NCI-H524 (cell line): ENCODE measurements at regions not wholly inside any gene's neighbourhood (a gene's known extent, or its start where the extent isn't known, plus 50 kb on each side); places are given as distances from the start of the nearest gene placed in this dataset.

Source experiments
- DNase-seq, 2 experiments: peaks; one replicate each; lab custom pipeline; 2025; lab: John Stamatoyannopoulos, UW

DNA sequence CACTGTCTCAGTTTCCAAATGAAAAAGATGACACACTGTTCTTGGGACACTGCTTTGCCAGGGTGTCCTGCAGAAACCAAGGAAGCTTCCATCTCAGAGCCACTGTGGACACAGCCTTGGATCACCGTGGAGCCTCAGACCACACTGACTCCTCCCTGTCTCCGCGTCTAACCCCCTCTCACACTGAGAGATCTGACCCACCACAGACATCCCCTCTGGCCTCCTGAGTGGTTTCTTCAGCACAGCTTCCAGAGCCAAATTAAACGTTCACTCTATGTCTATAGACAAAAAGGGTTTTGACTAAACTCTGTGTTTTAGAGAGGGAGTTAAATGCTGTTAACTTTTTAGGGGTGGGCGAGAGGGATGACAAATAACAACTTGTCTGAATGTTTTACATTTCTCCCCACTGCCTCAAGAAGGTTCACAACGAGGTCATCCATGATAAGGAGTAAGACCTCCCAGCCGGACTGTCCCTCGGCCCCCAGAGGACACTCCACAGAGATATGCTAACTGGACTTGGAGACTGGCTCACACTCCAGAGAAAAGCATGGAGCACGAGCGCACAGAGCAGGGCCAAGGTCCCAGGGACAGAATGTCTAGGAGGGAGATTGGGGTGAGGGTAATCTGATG is 113.4 kb upstream of the PKDCC start:
- DNase-seq, result no peak

DNA sequence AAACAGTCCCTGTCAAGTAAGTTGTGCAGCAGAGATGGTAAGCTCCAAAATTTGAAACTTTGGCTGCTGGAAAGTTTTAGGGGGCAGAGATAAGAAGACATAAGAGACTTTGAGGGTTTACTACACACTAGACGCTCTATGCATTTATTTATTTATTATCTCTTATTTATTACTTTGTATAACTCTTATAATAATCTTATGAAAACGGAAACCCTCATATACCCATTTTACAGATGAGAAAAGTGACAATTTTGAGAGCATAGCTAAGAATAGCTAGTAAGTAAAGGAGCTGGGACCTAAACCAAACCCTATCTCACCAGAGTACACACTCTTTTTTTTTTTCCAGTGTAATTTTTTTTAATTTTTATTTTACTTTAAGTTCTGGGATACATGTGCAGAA is 112.8 kb upstream of the PKDCC start:
- DNase-seq, result no peak

DNA sequence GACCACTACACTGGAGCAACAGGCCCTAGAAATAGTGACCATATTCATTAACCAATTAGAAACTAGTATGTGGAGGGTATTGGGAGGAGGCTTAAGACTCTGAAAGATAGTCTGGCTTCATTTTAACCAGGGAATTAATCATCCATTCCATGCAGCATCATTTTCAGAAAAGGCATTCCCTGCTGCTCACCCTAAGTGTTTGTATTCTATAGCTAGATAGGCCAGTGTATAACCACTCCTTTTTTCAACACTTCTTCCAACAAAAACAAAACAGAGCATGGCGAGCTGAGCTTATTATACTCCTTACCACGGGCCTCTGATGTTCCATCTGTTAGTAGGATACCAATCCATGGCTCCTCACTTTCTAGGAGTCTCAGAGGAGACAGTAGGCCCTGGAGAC is 112.0 kb upstream of the PKDCC start:
- peak in 1 of 2 experiments; percentile 9 for DNase-seq

DNA sequence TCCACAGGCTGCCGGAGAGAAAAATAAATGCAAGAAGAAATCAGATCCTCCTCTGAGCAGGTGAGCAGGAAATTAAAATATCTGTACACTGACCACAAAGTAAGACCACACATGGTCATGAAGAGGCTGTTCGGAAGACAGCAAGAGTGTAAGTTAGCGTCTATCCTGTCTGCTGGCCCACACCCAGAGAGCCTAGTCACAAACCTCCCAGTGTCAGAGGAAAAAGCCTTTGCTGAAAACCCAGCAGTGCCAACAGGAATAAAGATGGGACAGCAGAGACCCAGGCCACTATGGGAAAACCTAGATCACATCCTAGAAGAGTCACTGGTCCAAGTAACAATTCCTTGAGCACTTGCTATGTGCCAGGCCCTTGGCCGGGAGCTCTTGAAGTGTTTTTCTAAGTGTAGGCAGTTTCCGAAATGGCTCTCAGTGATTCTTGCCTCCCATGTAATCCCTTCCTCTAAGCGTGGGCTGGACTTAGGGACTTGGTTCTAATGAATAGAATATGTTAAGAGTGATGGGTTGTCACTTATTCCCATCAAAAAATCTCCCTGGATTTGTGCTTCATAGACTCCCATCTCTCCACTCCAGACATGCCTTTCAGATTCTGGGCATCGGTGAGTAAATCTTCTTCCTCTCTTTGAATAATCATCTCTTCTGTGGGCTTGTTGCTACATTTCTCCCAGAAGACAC is 110.9 kb upstream of the PKDCC start:
- peak in 1 of 2 experiments; percentile 5 for DNase-seq

DNA sequence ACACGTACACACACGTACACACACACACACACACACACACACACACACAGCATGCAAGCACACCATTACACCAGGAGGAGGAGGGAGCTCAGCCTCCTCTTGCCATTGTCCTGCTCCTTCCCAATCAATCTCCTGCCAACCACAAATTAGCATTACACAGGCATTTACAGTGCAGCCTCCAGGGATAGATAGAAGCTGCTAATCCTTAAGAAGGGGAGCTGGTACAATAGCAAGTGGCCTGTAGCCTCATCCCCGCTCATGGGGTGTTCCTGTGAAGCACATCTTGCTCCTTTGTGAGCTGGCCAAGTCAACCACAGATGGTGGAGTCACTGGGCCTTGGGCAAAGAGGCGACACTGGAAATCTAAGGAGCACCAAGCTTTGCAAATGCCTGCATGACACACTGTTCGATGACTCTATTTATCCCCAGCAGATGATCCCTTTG is 110.3 kb upstream of the PKDCC start:
- DNase-seq, result peak; percentile 24 to 49

DNA sequence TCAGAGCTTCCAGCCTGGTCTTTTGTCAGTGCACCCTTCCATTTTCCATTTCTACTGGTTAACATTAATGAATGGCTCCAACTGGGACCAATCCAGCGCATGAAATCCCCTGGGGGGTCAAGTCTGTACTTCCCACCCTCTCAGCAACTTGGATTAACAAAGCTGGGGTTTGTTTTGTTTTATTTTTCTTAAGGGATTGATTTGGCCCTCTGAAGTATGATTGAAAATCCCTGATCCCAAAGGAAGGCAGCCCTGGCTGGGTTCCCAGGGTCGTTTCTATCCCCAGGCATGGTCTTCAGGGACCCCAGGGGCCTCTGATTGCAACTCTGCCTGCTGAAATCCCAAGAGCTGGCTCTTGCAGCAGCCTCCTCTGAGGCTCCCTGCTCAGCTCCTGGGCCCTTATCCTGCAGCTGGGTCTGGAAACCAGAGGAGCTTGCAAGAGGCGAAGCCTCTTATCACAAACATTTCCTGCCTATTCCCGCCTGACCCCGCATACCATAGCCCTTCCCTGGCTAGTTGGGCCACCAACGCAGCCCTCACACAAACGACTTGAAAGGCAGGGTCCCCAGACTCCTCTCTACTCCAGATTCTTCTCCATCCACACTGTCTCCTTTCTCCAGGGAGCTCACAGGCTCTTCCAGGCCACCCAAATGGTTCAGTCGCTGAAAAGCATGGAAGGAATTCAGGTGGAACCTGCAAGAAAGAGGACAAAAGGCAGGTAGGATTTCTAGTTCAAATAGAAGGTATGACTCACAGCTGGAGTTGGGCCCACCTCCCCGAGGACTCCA is 109.7 kb upstream of the PKDCC start:
- peak in 1 of 2 experiments; percentile 27 for DNase-seq

DNA sequence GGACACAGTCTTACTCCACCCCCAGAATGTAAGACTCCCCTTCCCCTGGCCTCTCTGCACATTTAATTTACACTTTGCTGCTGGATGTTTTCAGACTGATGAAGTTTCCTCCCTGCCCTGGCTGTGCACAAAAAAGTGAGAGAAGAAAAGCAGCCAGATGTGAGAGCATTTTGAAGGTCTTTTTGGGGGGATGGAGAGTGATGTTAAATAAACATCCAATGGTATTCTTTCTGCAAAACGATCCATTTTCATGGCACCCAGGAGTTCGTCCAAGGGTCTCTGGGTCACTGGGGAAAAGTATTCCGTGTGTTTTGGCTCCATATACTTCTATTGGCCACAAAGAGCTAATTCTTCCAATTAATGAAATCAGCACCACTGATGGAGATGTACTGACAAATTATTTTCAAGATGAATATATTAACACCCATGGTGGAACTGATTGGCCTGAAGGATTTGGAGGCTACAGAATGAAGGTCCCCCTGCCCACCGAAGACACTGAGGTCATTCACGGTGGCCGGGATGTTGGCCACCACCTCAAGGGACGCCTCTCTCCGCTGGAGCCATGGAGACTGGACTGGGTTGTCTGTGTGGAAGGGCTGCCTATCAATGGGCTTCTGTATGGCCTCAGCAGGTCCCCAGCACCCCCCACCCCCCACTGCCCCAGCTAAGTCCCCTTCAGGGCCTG is 107.6 kb upstream of the PKDCC start:
- DNase-seq, result no peak

DNA sequence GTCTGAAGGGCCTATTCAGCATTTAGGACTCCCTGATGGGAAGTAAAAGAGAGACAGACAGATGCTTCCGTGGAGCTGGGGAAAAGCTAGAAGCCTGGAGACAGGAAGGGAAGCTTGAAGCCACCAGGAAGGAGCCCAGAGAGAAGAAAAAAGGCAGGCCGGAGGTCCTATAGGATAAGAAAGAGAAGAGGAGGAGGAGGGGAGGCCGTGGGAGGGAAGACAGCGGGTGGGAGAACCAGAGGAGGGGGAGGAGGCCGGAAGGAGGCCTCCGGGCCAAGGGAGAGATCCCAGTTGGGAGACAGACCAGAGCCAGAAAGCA is 107.1 kb upstream of the PKDCC start:
- DNase-seq, result no peak

DNA sequence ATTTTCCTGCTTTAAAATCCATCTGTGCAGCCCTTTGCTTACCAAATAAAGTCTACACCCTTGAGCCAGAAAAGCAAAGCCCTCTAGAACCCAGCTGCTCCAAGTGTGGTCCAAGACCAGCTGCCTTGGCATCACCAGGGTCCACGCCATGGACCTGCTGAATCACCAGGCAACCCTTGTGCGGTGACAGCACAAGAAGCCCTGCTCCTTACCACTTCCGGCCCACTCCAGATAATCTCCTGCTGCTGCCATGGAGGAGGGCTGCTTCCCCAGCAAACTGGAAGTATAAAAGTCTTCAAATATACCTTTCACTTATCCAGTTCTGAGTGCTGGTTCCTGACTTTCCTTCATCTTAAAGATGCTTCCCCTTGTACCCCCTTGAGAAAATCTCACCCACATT is 106.0 kb upstream of the PKDCC start:
- peak; percentile 69 to 76 for DNase-seq

DNA sequence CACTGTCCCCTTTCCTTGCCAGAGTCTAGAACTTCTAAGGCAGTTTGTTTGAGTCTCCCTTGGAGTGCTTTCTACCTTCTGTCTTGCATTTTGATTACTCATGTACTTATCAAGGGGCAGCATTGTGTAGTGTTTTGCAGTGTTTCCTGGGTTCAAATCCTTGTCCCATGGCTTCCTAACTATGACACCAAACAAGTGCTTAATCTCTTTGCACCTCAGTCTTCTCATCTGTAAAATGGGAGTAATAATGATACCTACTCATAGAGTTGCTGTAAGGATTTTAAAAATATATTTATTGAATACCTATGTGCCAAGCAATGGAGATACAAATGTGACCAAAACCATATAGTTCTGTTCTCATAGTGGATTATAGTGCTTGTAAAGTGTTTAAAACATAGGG is 105.5 kb upstream of the PKDCC start:
- peak; percentile 58 to 59 for DNase-seq

DNA sequence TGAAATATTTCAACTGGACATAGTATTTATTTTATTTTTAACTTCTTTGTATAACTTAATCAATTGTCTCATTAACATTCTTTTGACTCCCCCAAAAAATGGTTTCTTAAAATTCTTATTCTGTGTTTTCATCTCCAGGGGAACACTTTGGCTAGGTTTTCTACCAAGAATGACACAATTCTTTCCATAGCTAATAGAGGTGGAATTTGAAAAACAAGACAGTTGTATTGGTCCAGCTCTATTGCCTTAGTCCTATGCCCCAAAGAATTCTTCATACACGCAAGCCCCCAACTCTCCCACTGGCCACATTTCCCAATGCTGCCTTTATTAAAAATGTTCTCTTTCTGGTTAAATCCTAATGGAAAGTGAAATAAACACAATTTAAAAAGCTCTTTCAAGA is 104.7 kb upstream of the PKDCC start:
- DNase-seq, result no peak

DNA sequence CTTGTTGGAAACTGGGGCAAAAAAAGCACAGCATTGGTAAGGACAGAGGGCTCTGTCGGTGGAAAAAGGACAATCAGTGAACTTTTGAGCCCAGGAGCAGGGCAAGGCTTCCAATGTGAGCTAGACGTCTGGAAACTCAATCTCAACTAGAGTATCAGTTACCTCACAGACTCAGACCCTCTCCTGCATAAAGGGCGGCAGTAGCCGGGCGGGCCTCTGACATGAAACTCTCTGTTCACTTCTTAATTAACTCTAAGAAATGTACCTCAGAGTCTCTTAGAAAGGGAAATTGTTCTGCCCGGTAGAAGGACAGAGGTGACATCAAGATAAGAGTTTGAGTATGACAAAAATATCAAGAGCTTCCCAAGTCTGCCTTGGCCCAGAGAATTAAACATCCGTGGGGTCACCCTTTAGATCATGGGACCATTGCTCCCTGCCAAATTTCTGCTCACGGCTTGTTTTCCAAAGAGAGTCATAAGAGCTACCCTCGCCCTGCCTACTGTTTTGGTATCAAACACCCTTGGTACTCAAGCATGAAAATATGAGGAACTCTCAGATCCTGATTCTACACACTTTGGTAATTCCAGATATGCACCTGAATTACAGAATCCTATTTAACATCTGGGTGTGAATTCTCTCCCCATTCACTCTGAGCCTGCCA is 103.5 kb upstream of the PKDCC start:
- DNase-seq, result no peak

DNA sequence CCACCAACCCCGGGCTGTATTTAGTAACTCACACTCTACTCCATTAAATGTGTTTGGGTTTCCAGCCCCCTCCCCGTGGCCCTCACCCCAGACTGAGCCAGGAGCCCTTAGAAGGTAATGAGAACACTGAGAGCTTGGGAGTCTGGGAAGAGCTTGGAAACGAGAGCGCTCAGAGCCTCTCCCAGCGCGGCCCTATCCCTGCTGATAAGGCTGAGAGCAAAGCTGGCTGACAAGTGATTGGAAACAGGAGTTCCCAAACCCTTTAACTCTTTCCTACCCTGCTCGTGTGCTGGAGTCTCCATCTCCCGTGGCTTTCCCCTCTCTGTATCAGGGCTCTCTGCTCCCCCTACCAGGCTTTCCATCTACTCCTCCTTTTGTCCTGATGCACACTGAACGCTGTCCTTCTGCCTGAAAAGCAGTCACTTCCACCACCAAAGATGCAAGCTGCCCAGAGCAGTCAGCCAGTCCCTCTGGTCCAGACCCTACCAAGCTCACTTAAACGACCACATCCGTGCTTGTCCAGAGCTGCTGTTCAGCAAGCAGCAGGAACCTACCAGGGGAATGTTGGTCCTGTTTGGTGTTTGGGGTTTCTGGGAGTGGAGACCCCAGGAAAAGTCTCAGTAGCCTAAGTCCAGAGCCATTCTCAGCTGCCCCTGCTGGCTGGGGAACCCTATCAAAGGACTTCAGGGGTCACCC is 100.0 kb upstream of the PKDCC start:
- DNase-seq, result no peak

DNA sequence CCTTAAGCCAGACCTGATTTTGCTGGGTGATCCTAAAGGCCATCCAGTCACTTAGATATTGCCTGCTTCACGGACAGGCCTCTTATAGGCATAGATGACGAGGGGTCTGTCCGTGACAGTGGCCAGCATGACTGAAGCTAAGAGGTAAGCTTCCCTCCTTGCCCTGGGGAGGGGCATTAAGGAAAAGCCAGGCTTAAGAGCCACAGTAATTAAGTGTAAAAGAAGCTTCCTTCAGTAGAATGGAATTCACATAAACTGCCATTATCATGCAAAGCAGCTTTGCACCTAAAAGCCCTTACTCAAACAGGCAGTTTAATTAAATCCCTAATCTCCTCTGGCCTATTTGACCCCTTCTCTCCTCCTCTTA is 99.4 kb upstream of the PKDCC start:
- peak; percentile 21 to 70 for DNase-seq

DNA sequence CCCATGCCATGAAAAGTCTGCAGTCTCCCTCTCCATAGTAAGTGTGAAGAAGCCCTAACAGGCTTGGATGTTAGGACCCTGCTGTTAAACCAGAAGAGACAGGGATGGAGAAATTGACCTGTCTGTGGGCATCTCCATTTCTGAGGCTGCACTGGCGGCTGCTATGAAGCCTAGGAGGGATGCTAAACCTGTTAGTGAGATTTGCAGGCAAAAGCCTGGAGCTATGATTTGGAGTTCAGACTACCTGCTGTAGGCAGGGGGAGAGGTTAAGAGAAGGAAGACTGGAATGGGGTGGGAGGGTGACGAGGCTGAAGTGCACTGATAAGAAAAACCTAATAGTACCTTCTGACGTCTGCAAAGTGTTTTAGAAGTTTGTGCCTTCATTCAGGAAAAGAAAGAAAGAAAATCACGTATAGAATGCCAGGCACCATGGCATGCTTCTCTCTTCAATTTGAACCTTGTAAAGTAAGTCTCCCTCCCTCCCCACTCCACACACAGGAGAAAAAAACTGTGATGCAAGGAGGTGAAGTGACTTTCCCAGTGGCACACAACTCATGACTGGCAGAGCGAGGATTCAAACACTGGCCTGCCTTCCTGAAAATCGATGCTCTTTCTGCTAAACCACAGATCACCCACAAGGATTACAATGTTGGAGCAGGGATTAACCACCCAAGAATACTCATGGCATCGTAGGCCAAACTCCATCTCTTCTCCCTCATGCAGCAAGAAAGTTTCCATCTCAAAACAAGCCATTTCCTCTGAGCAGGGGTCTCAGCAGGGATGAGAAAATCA is 98.5 kb upstream of the PKDCC start:
- no peak for DNase-seq

DNA sequence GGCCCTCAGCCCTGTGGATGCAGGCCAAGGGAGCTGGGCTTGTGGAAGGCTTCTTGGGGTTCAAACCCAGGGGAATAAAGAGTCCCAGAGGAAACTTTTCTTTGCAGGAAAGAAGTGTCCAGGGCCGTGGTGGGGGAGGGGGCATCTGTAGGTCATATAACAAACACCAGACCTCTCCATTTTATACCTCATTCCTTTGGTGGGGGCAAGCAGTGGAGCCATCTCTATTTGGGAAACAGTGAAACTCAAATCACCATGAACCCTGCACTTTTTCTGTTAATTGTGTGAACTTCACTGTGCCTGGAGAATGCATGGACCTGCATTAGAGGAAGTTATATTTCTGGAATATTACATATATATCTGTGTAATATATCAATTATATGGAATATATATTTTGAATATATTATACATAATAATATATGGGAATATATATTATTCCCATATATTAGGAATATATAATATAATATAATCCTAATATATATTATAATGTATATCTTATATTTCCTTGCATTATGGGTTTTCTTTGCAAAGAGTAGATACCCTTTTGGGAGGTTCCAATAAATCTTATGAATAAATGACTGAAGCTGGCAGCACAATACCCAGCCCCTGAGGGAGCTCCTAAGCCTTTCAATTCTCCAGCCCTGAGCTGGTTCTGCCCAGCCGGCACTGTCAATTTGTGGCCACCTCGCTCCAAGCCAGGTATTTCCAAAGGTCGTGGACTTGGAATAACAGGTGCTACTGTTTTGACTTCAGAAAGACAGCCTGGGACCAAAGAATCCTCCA is 97.7 kb upstream of the PKDCC start:
- no peak for DNase-seq

DNA sequence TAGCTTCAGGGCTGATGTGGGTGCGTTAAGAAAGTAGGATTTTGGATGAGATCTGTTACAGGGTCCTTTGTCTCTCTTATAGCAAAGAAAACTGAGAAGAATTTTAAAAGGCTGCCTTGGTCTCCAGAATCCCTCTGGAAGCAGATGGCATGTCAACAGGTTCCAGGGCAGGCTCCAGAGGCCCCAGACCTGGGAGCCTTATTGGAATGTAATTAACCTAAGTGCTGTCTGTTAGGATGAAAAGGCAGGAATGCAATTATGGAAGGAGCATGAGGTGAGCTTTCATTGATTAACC is 97.2 kb upstream of the PKDCC start:
- DNase-seq, result peak in 1 of 2 experiments; percentile 72

DNA sequence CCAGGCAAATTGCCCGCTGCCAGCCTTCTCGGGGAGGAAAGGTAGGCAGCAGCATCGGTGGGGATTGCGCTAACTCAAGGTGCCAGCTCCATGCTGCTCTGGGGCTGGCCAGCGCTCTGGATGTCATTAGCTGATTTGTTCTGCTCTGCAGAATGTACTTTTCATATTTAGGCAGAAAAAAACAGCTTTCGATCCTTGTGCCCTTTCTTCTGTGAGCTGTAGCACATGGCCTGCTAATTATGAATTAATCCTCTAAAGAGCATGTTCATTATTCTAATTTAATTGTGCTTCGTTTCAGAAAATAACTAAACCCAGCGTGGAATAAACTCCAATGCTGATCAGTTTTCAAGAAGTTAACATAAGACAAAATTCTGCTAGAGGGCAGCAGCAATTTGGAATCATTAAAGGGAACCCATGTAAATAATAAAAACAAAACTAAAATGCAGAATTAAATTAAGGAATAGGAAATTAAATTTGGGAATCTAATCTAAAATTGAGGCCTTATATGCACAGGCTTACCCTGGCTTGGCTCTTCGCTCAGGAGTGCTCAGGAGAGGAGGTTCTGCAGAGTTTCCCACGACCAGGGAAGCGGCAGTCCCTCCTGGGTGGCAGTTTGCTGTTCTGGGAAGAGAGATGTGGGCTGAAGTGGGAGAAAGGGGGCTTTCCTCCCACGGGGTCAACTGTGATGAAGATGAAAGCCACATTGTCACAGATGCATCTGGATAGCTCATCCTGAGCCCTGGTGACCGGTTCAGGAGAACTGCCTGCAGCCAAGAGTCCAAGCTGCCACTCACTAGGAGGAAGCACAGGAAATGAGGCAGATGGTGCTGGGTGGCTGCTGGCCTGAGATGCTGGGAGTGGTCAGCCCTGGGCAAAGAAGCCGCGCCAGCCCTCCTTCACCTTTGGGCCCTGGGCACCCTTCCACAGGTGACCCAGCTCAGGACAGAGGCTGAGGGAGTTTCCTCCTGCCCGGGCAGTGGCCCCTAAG is 93.2 kb upstream of the PKDCC start:
- DNase-seq, result peak in 1 of 2 experiments; percentile 15
